NCI-H1048 (cell line): ENCODE measurements at regions not wholly inside any gene's neighbourhood (a gene's known extent, or its start where the extent isn't known, plus 50 kb on each side); places are given as distances from the start of the nearest gene placed in this dataset.
"Not testable (repeated sequence)": the region's sequence is repeated elsewhere in the genome, so short reads cannot be mapped to it uniquely, and the experiment has no call there.

Experiments
- DNase-seq: peaks from one replicate; lab custom pipeline; 2025; lab: John Stamatoyannopoulos, UW

DNA sequence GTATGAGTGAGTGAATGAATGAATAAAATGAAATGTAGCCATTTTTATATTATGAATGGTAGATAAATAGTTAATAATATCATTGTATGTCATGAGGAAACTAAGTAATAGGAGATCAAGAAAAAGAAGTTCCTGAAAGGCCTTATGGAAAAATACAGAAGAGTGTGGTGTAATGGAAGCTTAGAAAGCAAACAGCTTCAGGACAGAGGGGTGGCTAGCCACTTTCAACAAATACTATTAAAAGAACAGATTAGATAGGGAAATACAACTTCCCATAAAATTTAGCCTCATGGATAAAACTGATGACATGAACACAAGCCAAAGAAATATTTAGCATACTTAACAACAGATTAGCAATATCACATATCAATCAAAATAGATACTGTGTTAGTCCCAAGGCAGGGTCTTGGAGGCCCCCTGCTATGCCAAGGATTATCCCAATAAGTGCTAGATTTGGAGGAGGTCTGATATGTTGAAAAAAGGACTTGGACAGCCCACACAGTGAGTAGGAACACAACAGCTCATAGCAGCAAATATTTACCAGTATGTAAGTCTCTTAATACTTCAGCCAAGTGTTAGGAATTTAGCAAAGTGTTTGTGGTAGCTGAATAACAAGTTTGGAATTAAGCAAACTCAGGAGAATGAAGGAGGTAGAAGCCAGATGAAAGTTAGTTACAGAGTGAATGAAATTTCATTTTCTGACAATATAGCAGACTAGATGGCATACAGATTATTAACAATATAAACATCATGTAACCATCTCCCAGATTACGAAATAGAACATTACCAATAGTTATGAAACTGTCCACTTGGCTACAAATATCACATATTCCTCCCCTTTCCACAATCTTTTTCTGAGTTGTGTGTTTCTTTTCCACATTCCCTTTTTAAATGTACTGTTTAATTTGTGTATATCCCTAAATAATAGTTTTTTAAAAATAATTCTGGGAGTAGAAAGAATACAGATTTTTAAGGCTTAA is 1632.0 kb downstream of the PCDH9 start:
- DNase-seq = no peak

DNA sequence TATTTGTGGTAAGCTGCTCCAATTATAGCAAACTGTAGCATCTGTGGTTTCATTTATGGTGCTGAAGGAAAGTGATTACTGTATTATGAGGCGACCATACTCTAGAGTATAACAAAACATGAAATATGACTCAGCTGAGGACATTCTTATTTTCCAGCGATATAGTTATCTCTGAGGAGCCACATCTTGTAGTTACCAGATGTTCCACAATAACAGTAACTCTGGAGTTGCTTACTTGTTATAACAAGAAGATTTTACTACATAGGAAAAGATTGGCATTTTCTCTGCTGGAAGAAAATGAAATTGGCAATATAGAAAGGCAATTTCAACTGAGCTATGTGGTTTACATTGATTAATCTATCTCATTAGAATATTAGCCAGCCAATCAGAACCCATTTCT is 1634.2 kb downstream of the PCDH9 start:
- DNase-seq = no peak

DNA sequence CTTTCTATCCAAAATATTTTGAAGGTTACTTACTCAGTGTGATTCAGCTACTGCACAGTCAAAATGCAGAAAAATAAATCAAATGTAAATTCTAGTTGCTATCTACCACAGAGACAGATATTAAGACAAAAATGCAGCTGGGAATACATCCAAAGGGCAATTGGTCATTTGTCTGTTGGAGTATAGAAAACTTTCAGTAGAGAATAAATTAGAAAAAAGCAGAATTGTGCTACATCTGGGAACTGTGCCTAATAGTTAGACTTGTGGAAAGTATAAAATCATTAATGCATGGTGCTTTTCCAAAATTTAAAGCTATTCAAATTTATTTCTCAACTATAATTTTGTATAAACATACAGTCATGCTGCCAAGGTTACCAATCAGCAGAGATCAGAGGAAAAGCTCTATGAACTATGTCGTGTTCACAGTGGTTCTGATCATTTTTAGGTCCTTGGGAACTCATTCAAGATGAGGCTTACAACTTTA is 1635.8 kb downstream of the PCDH9 start:
- no peak for DNase-seq

DNA sequence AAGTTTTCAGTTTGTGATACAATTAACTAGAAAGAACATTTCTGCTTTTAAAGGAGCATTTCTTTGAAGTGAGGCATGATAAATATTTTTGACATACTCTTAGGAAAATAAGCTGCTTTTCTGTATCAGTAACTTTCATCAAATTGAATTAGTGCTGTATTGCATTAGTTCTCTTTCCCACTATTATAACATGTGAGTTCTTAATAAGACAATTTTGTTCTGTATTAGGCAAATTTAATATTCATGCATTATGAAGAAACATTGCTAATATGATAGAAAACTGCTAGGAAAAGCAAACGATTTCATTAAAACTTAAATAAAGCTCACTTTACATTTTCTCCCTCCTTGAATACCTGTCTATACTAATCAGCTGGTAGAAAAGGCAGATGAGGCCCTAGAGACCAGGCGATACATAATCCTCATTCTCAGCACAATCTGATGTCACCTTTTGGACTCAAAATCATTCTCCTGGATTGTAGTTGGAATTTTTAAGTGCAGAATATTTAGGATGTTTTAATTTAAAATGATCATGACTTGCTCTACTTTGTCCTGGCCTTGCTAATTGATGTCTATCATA is 1636.8 kb downstream of the PCDH9 start:
- no peak for DNase-seq

DNA sequence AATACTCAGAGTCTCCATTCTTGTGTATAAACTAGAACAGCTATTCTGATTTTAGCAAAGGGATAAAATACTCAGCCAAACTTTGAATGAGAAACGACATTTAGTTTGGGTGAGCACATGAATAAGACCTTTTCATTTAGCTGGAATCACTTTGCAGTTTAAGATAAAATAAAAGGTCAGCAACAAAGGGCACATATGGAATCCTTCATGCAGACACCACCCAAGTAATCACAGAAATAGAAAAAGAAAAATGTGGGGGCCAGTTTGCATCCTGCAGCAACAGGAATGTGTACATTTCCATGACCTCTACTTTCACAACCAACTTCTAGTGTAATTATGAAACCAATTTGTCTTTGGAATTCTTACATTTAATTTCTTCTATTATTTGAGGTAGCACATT is 1637.4 kb downstream of the PCDH9 start:
- no peak for DNase-seq

DNA sequence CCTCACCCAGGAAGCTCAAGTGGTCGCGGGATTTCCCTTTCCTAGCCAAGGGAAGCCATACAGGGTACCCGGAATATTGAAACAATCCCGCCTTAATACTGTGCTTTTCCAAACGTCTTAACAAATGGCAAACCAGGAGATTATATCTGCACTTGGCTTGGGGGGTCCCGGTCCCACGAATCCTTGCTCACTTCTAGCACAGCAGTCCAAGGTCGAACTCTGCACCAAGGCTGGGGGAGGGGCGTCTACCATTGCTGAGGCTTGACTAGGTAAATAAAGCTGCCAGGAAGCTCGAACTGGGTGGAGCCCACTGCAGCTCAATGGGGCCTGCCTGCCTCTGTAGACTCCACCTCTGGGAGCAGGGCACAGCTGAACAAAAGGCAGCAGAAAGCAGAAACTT is 1644.8 kb downstream of the PCDH9 start:
- no peak for DNase-seq

DNA sequence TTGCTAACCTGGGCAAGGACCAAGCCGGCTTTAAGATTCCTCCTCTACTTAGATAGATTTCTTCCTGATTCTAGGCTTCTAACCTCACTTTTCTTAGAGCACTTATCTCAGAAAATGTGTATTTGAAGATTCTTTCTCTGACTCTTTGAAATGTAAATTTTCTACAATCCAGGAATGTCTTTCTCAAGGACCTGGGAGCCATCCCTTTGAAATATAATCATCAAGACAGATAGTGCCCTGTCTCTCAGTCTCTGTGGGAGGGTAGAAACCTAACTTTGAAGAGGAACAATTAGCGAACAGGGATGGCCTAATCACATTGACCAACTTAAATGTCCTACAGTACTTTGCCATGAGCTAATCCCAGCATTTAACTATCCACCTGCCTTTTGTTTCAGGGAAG is 1646.0 kb downstream of the PCDH9 start:
- DNase-seq = no peak

DNA sequence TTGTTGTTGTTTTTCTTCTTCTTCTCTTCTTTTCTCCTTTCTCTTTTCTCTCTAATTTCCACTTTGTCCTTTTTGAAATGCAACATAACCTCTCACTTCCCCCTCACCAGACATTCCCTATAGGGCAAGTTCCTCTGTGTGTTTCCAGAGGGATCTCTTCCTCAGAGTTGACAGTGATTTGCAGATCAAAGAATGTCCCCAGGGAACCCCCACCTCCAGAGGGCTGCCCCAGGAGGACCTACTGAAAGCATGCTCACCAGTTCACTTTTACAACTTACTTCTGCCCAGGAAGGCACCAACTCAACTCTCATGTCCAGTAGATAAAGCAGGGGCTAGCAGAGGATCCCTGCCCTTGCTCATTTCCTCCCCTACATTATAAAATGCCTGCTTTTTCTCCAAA is 1648.0 kb downstream of the PCDH9 start:
- DNase-seq = no peak

DNA sequence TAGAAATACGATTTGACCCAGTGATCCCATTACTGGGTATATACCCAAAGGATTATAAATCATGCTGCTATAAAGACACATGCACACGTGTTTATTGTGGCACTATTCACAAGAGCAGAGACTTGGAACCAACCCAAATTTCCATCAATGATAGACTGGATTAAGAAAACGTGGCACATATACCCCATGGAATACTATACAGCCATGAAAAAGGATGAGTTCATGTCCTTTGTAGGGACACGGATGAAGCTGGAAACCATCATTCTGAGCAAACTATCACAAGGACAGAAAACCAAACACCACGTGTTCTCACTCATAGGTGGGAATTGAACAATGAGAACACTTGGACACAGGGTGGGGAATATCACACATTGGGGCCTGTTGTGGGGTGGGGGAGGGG is 1665.6 kb downstream of the PCDH9 start:
- not testable (repeated sequence) for DNase-seq

DNA sequence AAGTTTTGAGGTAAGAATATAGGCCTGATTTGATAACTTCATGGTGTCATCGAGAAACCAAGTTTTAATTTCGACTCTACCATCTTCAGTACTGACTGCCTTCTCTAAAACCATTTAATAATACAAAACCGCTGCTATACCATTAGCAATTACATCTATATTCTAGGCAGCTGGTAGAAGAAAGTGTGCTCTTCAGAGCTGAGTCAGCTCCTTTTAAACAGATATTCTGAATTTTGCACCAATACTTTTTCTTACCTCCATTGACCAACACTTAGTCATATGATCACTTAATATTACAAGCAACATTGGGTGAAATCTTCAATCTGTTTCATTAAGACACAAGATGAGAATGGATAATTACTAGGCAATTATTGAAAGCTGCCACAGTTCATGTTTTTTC is 1667.8 kb downstream of the PCDH9 start:
- DNase-seq = no peak

DNA sequence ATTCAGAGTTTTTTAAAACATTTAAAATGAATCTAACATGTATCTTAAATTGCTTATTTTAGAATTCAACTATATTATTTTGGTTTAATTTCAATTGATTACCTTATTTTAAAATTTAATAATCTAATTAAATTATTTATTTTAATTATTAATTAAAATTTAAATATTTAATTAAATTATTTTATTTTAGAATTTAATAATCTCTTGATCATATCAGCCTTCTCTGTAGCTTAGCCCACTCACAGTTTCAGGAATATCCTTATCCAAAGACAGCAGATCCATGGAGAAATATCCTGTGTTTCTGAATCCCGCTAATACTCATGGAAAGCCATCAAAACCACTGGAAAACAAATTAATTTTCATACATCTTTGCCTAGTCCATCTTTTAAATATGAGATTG is 1669.2 kb downstream of the PCDH9 start:
- no peak for DNase-seq

DNA sequence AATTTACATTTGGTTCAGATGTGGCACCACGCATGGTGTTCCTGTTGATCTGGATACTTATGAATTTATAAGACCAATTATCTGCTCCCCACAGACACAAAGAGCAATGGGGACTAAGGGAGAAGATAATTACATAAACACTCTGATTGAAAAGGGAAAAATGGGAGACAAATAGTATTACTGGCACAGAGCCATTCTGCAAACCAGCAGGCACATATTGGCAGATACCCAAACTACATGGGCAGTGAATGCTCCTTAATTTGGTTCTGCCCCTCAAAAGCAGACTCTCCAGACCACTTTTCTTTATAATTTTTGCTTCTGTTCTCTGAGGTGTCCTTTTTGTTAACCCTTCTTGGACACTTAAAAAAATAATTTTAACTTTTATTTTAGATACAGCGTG is 1674.2 kb downstream of the PCDH9 start:
- DNase-seq = no peak

DNA sequence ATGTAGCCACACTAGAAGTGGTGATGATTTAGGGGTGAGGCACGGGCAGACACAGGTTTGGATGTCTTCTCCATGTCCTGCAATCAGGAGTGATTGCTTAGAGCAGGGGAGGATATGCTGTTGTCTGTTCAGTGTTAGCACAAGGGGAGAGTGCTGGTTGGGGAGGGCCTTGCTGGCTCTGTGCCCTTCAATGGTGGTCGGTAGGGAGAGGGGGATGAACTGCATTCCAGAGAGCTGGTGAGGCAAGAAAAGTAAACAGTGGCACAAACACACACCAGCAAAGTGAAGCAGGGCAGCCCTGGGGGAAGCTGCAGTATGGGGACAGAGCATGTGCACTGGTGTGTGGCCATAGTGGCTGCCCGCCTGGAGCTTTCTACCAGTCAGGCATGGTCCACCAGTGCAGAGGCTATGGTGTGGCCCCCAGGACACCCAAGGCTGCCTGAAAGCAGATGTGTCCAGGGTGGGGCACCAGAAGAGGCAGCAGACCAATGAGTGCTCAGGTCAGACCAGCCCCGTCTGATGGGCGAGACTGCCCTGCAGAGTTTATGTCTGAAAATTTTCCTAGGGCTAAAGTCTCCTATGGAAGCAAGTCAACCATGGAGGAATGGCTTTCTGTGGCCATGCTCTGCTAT is 1676.9 kb downstream of the PCDH9 start:
- DNase-seq = no peak

DNA sequence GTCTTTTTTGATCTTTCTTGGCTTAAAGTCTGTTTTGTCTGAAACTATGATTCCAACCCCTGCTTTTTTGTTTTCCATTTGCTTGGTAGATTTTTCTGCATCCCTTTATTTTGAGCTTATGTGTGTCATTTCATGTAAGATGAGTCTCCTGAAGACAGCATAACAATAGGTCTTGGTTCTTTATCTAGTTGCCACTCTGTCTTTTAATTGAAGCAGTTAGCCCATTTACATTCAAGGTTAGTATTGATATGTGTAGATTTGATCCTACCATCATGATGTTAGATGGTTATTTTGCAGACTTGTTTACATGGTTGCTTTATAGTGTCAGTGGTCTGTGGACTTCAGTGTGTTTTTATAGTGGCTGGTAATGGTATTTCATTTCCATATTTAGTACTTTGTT is 1678.9 kb downstream of the PCDH9 start:
- no peak for DNase-seq

DNA sequence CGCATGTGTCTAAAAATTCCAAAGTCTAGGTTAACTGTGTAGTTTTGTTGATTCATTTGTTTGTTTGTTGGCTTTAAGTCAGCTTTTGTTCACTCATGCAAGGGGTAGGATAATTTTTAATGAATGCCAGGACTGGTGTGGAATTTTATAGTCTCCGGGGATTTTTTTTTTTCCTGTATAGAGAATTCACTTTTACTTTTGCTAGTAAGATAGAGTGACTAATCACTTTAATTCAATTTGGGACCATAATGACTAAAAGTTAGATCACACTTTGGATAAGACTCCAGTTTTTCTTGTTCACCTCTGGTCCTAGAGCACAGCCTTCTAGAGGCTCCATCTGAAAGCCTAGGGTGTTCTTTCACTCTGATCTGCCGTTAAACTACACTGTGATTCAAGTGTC is 1690.0 kb downstream of the PCDH9 start:
- DNase-seq = no peak

DNA sequence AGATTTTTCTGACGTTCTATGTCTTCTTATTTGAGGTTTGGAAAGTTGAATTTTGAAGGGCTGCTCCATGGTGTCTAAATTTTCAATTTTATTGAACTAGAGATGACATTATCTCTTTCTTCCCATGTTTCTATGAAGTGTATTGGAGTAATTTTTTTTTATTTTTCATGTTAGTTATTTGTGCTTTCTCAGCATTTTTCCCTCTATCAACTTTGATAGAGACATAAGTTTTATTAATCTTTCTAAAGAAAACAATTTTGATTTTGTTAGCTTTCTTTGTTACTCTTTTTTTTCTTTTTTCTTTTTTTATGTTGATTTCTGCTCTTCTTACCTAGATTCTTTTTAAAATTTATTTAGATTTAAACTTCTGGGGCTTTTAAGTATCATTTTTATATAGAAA is 1694.8 kb downstream of the PCDH9 start:
- no peak for DNase-seq

DNA sequence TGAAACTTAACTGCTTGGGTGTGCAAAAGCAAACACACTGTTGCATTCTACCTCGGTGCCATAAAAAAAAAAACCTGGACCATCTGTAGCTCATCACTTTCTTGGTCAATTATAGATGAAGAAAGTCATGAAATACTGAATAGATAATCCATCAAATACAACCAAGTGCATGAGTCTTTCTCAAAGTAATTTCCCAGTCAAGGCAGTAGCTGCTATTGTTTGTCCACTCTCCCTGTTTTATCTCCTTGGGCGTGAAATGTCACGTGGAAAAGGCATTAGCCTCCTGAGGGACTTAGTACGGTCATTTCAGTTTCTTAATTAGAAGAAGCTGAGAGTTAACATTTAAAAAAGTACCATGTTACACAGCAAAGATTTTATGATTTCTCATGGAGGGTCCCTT is 1697.9 kb downstream of the PCDH9 start:
- DNase-seq = no peak

DNA sequence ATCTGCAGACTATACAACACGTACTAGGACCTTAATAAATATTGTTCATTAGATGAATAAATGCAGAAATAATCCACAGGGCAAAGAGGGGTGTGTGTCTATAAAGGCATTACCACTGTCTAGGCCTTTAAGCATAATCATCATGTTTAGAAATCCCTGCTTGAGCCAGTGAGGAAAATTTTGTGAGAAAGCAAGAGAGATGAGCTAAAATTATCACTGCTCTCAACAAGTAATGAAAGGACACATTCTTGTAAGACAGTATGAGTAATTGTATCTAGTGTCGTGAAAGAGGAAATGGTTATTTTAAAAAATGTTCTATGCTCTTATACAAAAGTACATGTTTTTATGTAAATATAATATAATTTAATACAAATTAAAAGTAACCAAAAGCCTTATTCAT is 1699.4 kb downstream of the PCDH9 start:
- no peak for DNase-seq

DNA sequence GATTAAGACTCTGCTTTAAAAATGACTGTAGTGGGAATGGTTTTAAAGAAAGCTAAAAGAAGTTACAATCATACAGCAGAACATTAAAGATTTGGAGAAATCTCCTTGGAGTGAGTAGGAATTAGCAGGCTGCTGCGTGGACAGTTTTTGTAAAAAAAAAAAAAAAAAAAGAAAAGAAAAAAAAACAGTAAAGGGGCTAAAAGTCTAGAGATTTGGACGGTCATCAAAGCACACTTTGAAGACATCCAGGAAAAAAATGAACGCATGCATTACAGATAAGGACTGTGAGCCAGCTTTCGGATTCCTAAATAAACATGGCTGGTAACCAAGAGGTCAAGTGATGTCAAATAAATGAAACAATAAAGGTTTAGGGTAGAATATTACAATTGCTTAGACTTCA is 1700.6 kb downstream of the PCDH9 start:
- DNase-seq = no peak

DNA sequence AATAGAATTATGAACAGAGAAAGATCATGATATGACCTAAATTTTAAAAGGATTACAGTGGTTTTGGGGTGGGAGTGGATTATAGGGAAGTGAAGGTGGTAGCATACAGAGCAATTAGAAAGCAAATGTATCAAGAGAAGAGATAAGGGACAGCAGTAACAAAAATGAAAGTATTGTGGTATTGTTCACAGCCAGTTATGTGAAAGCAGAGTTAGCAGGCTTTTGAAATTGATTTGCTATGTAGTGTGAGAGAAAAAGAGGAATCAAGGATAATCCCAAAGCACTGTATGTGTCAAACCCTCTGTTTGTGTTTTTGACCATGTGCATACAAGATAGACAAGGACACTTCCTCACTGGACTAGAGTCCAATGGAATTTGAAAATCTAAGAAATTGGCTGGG is 1721.4 kb downstream of the PCDH9 start:
- DNase-seq = no peak

DNA sequence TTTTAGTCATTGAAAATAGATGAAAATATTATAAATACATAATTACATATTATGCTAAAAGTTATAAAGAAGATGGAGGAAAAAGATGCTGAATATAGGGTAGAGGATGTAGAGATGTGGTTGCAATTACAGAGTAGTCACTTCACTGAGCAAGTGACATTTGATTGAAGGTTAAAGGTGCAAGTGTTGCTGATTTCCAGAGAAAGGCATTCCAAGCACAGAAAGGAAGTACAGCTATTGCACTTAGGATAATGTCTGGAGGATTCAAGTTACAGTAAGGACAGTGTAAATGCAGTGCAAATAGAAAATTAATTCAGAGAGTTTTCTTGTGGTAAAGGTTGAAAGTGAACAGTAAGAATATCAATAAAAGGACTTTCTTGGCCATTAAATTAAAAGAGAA is 1721.8 kb downstream of the PCDH9 start:
- no peak for DNase-seq

DNA sequence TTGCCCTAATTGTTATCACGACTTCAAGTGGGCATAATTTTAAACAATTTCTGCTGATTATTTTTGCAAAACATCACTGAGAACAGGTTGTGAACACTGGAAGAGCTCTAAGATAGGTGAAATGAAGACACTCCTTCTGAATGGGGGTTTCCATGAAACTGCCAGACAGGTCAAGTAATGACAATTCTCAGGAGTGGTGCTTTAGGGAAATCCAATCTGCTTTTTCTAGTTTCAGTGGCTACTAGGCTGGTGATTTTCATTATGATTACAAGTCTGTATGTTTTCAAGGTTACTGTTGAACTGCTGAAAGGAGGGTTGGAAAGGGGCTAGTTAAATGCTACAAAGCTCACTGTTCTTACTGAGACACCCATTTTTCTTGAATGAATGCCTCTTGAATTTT is 1724.2 kb downstream of the PCDH9 start:
- no peak for DNase-seq

DNA sequence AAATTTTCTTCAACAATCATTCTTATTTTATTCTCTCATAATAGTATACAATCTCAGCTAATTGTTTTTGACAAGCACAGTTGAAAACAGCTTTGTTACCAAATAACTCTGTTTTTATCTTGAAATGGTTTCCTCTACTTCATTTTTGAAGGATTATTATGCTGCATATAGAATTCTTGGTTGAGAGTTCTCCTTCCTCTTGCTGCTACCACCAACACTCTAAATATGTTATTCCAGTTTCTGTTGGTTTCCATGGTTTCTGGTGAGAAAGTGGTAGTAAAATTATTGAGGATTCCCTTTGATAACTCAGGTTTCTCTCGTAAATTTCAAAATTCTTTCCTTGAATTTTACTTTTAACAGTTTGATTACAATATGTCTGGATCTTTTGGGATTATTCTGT is 1725.9 kb downstream of the PCDH9 start:
- no peak for DNase-seq
